COLO668 (cell line): ENCODE measurements at regions not wholly inside any gene's neighbourhood (a gene's known extent, or its start where the extent isn't known, plus 50 kb on each side); places are given as distances from the start of the nearest gene placed in this dataset.
"Not testable (repeated sequence)": the region's sequence is repeated elsewhere in the genome, so short reads cannot be mapped to it uniquely, and the experiment has no call there.

Source experiments
- DNase-seq: peaks from one replicate; lab custom pipeline; 2025; ENCODE audit not compliant: unreplicated experiment; lab: John Stamatoyannopoulos, UW

GRCh38 chr6:21741221-21742109 lies 147.9 kb downstream of the SOX4 start:
- DNase-seq = no peak

- DNase-seq = no peak
Observed at GRCh38 chr6:21742238-21742660, 148.7 kb downstream of the SOX4 start.

GRCh38 chr6:21744331-21744730 lies 150.8 kb downstream of the SOX4 start:
- no peak for DNase-seq

GRCh38 chr6:21745543-21746337 lies 152.2 kb downstream of the SOX4 start:
- no peak for DNase-seq

- DNase-seq = no peak
Observed at GRCh38 chr6:21747441-21747840, 153.9 kb downstream of the SOX4 start.

- DNase-seq = peak; percentile 6
Observed at GRCh38 chr6:21748343-21749056, 154.9 kb downstream of the SOX4 start.

GRCh38 chr6:21749754-21750153 lies 156.2 kb downstream of the SOX4 start:
- DNase-seq = no peak

GRCh38 chr6:21750575-21750974 lies 157.0 kb downstream of the SOX4 start:
- no peak for DNase-seq

- DNase-seq = no peak
Observed at GRCh38 chr6:21751608-21752007, 158.1 kb downstream of the SOX4 start.

GRCh38 chr6:21752054-21752811 lies 158.7 kb downstream of the SOX4 start:
- no peak for DNase-seq

- no peak for DNase-seq
Observed at GRCh38 chr6:21753241-21754108, 159.9 kb downstream of the SOX4 start.

- no peak for DNase-seq
Observed at GRCh38 chr6:21754891-21755290, 161.3 kb downstream of the SOX4 start.

GRCh38 chr6:21756487-21756886 lies 162.9 kb downstream of the SOX4 start:
- DNase-seq = no peak

GRCh38 chr6:21757392-21757791 lies 163.8 kb downstream of the SOX4 start:
- not testable (repeated sequence) for DNase-seq

- DNase-seq = no peak
Observed at GRCh38 chr6:21759721-21760120, 166.2 kb downstream of the SOX4 start.

GRCh38 chr6:21761053-21761730 lies 167.6 kb downstream of the SOX4 start:
- not testable (repeated sequence) for DNase-seq

- no peak for DNase-seq
Observed at GRCh38 chr6:21764989-21765388, 171.4 kb downstream of the SOX4 start.

GRCh38 chr6:21767891-21768648 lies 174.5 kb downstream of the SOX4 start:
- no peak for DNase-seq
